H54 (cell line): ENCODE measurements at regions not wholly inside any gene's neighbourhood (a gene's known extent, or its start where the extent isn't known, plus 50 kb on each side); places are given as distances from the start of the nearest gene placed in this dataset.
A peak's percentile ranks its signal among the peaks of the same experiment; 100 is the strongest.

ENCODE experiments used
- DNase-seq: peaks from one replicate; pipeline ENCODE4 v3.0.0; 2011; ENCODE audit warnings: low spot score, mixed read lengths; ENCODE audit not compliant: insufficient read length
- FAIRE-seq: peaks from 3 replicates; lab custom pipeline; 2011; peaks lifted over from hg19 to GRCh38; lab: Jason Lieb, UNC
- POLR2A ChIP-seq: IDR thresholded peaks from 2 replicates; pipeline ENCODE4 v1.6.1; 2011; ENCODE audit warnings: low read depth, mild to moderate bottlenecking, low read length

DNA sequence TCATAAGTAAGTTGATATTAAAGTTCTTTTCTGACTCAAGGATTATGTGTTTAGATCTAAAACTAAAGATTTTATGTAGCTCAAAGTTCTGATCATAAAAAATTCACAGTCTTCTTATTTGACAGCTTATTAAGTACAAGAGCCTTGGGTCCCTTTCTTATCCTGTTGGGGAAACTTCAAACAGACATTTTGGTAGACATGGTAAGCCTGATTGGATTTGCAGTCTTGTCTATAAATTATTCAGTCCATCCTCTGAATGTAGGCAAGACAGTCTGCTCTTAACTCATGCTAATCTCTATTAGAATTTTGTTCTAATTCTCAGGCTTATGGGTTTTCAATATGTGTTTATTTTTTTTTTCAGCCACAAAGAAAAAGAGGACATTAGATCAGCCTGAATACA, 1718.7 kb upstream of the SLC10A2 start:
- DNase-seq: no peak
- TF ChIP-seq POLR2A: no peak
- FAIRE-seq: no peak

DNA sequence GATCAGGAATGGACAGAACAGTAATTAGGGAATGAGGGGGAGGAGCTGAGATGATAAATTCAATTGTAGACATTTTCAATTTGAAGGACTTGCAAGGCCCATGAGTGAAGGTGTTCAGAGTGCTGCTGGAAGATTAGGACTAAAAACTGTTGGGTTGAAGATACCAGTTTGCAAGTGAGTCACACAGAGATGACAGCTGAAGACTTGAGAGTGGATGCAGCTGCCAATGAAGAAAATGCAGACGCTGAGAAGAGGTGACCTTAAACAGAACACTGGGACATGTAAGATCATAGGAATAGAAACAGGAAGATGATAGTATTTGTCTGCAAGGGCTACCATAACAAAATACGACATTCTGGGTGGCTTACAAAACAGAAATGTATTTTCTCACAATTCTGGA, 1716.5 kb upstream of the SLC10A2 start:
- FAIRE-seq (peak; percentile 55), DNase-seq (no peak)
- no peak for TF ChIP-seq POLR2A

DNA sequence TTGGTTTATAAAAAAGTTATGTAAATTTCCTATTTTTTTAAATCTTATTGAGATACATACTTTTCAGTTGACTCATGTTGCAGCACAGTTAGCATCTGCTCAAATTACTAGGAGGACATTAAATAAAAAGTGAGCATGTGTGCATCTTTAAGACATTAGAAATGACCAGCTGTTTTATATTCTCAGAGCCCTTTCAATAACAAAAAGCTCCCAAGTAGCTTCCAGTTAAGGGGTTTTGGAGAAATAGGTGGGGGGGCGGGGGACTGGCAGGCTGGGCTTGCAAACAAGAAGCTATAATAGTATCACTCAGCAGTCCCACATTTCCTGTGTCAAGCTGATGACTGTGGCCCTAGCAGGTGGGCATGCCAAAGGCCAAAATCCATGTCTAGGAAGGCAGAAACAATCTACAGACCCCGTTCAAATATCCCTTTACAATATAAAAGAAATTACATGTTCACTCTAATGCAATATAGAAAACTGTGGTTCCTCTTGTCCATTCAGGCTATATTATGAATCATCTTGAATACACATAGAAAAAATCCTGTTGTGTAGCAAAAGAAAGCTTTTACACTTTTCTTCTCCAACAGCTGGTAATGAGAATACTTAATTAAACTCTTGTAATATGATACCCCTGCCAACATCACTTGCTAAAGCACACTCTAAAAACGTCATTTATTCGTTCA, 1713.2 kb upstream of the SLC10A2 start:
- FAIRE-seq (no peak), DNase-seq (no peak)
- TF ChIP-seq POLR2A: no peak

DNA sequence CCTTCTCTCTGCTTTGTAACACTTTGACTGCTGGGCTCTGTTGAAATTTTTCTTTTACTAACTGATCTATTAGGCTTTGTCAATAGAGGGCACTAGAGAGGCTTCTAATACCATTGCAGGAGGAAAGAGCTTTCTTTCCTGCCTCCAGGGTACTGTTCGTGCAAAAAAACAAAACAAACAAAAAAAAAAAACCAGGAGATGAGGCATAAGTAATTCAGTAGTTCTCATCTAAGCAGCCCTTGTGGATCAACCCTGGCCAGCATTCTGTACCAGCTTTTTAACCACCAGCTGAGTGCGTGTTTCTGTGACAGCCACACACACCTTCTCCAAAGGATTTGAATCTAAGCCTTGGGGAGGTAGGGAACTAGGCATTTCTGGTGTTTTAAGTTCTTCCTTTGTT, 1707.6 kb upstream of the SLC10A2 start:
- DNase-seq (peak; percentile 18), FAIRE-seq (peak; percentile 75)
- TF ChIP-seq POLR2A: no peak

DNA sequence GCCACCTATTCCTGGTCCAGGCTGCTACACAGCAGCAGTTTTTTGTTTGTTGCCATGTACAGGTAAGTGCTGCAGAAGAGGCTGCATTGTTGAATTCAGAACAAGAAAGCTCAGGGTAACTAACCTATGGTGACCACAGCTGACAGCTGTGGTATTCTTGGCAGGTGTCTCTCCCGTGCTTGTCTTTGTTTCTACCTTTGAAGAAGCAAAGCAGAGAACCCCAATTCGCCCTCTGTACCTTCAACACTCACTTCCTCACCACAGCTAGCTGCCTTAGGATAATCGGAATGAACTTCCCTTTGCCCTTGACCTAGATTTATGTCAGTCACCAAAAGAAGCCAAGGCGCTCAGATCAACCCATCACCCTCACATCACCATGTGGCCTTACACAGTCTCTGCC, 1703.3 kb upstream of the SLC10A2 start:
- FAIRE-seq (no peak), DNase-seq (no peak)
- TF ChIP-seq POLR2A: no peak

DNA sequence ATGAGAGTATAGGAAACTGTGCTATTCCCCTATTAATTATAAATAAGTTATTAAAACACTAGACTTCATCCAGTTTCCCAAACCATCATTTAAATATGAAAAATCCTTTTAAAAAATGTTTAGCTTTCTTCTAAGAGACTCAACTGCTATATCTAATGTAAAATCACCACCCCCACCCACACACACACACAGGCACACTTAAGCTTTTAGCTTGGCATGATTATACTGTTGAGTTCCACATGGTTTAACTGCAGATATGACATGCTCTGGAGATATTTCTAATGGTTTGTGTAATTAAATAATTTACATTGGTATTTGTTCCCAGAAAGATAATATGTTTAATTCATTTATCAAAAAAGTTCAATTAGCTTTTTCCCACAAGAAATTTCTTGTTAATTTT, 1700.1 kb upstream of the SLC10A2 start:
- no peak for TF ChIP-seq POLR2A
- FAIRE-seq: no peak
- DNase-seq: no peak

DNA sequence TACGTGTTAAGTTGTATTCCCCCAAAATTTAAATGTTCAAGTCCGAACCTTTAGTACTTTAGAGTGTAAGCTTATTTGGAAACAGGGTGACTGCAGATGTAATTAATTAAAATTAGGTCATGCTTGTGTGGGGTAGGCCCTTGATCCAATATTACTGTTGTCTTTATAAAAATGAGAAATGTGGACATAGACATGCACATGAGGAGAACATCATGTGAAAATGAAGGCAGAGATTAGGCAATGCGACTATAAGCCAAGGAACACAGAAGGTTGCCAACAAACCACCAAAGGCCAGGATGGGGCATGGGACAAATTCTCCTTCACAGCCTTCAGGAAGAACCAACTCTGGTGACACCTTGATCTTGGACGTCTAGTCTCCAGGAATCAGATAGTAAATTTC, 1698.4 kb upstream of the SLC10A2 start:
- no peak for DNase-seq
- no peak for FAIRE-seq
- TF ChIP-seq POLR2A: no peak

DNA sequence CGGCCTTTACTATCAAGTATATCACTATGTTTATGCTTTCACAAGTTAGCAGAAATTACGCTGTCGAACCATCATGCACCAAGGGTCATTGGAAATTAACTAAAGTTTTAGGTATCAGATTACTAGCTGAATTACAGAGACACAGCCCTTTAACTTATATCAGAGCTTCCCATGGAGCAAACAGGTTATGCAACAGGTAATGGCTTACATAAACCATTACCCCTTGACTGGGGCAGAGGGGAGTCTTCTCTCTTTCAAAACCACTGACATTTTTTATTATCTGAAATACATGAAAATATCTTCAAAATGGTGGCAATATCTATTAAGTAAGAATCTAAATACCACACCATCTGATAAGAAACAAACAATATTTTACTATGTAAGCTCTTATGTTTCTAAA, 1692.9 kb upstream of the SLC10A2 start:
- TF ChIP-seq POLR2A: no peak
- DNase-seq: no peak
- FAIRE-seq: no peak

DNA sequence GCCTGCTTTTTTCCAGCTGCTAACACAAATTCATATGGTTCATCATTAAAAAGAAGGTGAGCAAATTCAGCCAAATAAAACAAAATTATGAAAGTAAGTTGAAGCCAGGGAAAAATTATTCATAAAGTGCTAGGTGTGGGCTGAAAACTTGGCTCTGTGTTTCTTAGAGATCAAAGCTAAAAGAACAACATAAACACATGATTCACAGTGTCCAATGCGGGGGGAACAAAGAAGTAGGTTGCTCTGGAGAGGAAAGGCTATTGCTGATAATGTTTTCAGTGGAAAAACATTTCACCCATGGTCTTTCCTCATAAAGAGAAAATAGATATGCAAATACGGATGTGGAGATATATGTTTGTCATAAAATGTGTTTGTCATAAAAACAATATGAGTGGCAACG, 1691.5 kb upstream of the SLC10A2 start:
- TF ChIP-seq POLR2A: no peak
- FAIRE-seq: peak; percentile 48
- DNase-seq: no peak

DNA sequence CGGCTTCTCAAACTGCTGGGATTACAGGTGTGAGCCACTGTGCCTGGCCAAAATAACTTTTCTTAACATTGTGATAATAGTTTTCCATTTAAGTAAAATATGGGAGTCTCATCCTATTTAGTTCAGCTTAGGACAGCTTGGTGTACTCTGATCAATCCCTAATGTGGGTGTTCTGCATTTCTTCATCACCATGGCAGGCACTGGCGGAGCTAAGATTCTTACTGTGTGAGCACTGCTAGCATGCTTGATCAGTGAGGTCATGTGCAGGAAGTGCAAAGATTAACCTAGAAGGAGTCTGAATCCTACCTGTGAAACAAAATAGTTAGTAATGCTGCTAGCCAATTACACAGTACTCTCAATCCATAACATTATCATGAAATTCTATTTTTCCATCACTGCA, 1684.2 kb upstream of the SLC10A2 start:
- FAIRE-seq (peak; percentile 66), DNase-seq (peak; percentile 3)
- no peak for TF ChIP-seq POLR2A

DNA sequence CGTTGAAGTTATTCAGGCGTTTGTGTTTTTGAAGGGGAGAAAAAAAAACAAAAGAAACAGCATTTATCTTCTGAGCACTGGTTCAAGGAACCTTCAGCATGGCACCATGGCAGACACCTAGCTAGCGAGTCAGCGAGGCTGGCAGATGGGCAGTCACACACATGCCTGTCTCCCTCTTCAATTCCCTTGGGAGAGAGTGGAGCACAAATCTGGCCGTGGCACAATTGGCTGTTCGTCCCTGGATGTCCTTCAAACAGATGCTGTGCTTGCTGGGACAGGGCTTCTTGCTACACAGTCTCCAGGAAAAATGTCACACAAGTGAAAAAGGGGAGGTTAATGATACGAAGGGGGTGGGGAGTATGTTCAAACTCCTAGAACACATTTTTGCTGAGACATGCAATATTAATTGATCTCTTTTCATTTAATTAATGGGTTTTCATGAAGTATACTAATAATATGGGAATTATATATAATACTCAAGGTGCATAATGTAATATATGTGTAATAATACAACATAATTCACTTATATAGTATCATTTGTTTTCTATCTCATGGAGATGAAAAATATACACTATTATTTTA, 1674.5 kb upstream of the SLC10A2 start:
- FAIRE-seq (peak; percentile 41), DNase-seq (no peak)
- TF ChIP-seq POLR2A: no peak

DNA sequence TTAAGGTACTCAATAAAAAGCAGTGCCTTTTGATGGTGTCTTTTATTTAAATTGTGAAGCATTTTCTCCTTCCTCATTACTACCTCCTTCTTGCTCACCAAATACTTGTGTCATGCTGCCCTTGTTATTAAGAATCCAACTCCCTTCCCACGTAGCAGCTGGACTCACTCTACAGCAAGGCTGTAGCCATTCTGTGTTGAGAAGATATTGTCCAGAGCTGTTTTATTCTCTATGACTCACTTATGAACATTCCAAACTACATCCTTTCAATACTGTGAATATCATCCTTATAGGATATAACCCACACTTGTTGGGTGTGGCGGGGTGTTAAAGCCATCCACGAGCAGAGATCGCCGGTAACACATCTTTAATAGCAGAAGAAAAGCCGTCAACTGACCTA, 1671.5 kb upstream of the SLC10A2 start:
- FAIRE-seq: no peak
- TF ChIP-seq POLR2A: no peak
- no peak for DNase-seq

DNA sequence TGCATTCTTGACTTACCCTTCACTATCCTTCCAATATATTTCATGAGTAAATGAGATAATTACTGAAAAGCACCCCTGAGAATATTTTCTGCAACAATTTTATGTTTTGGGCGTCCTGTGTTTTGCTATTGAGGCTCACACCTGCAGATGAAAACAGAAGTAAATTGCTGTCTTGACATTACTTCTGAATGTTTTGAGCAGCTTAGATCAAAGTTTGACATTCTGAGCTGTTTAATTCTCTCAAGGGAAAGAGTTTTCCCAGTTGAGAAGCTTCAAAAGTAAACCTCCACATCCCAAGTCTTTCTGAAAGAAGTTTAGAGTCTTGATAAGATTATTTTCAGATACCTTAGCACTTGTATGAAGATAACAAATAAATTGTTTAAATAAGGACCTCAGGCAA, 1667.2 kb upstream of the SLC10A2 start:
- no peak for TF ChIP-seq POLR2A
- DNase-seq (no peak), FAIRE-seq (no peak)

DNA sequence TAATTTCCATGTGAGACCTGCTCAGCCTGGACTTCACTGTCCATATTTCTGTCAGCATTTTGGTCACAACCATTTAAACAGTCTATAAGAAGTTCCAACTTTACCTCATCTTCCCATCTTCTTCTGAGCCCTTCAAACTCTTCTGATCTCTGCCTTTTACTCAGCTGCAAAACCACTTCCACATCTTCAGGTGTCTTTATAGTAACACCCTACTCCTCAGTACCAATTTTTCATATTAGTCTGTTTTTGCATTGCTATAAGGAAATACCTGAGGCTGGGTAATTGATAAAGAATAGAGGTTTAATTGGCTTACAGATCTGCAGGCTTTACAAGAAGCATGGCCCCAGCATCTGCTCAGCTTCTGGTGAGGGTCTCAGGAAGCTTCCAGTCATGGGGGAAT, 1648.9 kb upstream of the SLC10A2 start:
- no peak for DNase-seq
- FAIRE-seq: peak; percentile 11
- TF ChIP-seq POLR2A: no peak
